K562 (cell line): ENCODE measurements at regions not wholly inside any gene's neighbourhood (a gene's known extent, or its start where the extent isn't known, plus 50 kb on each side); places are given as distances from the start of the nearest gene placed in this dataset.
"Not testable (repeated sequence)": the region's sequence is repeated elsewhere in the genome, so short reads cannot be mapped to it uniquely, and the experiment has no call there.

Experiments used
- ATAC-seq: fragments of 200-7000 bp; cut with Tn5 transposase; 3 replicates; pipeline ENCODE4 v1.9.1; 2020; ENCODE audit warnings: moderate library complexity
- BruUV-seq: library from RNA; stranded (reverse); fragments of 400-500 nt; replicated peaks from 2 replicates; lab custom pipeline; 2021; lab: Mats Ljungman, UMichigan
- CTCF ChIA-PET: fragments of 300-600 bp; formaldehyde crosslinking; extraction: SDS; loops from one replicate; lab custom pipeline; 2021; ENCODE audit warnings: low intra/inter-chr PET ratio; lab: Yijun Ruan, JAX
- POLR2A ChIA-PET: fragments of 300-600, 350-650 bp; sonication (Branson Sonifier 250); formaldehyde crosslinking; extraction: SDS; loops from one replicate; lab custom pipeline; 2021; ENCODE audit warnings: antibody characterized with exemption, inconsistent platforms; lab: Yijun Ruan, JAX
- DNase-seq, 4 experiments: peaks; one replicate each; pipeline versions ENCODE4 v3.0.0 to v3.0.0-alpha.2; 2011 to 2018; ENCODE audit warnings: low spot score in 3 of 4, mixed read lengths in 3 of 4; ENCODE audit errors: extremely low read depth in 1 of 4
- FAIRE-seq: peaks from 2 replicates; lab custom pipeline; 2011; peaks lifted over from hg19 to GRCh38; lab: Jason Lieb, UNC
- H2AFZ ChIP-seq: 2 replicates; pipeline ENCODE4 v1.6.0; 2011; ENCODE audit warnings: low read depth, low read length, control low read depth, inconsistent platforms
- H3K27ac ChIP-seq: fragments of 200-600 bp; 3 replicates; pipeline ENCODE4 v1.8.0; 2011; ENCODE audit warnings: low read depth, mild to moderate bottlenecking, control low read depth, inconsistent platforms, low read length, moderate library complexity, mixed read lengths; ENCODE audit errors: extremely low read depth
- H3K27me3 ChIP-seq, 2 experiments: fragments of 300-600 bp in 1 of 2; 2 replicates in 1 of 2; 3 replicates in 1 of 2; pipeline versions ENCODE4 v1.6.0 to v1.8.0; 2011; ENCODE audit warnings: inconsistent platforms in 2 of 2, low read length in 2 of 2, mild to moderate bottlenecking in 1 of 2, mixed read lengths in 1 of 2, moderate library complexity in 1 of 2; ENCODE audit not compliant: control insufficient read depth in 2 of 2, insufficient read depth in 2 of 2
- H3K36me3 ChIP-seq: fragments of 300-600 bp; 3 replicates; pipeline ENCODE4 v1.8.0; 2011; ENCODE audit warnings: mild to moderate bottlenecking, low read length, inconsistent platforms; ENCODE audit not compliant: control insufficient read depth, insufficient read depth
- H3K4me1 ChIP-seq, 2 experiments: fragments of 200-600 bp in 1 of 2; replicated peaks in 1 of 2; 2 replicates in 1 of 2; 3 replicates in 1 of 2; pipeline versions ENCODE4 v1.5.1 to v1.8.0; 2011; ENCODE audit warnings: inconsistent platforms in 2 of 2, low read length in 2 of 2, mild to moderate bottlenecking in 1 of 2, mixed read lengths in 1 of 2, moderate library complexity in 1 of 2; ENCODE audit not compliant: control insufficient read depth in 2 of 2, insufficient read depth in 2 of 2
- H3K4me2 ChIP-seq: 2 replicates; pipeline ENCODE4 v1.6.1; 2011; ENCODE audit warnings: low read length, control low read depth, inconsistent platforms, mixed read lengths; ENCODE audit not compliant: insufficient read depth
- H3K4me3 ChIP-seq: fragments of 200-600 bp; sonication (generic), shearing (Covaris generic); 2 replicates; pipeline ENCODE4 v1.5.1; 2016; ENCODE audit warnings: control low read depth, inconsistent platforms
- H3K79me2 ChIP-seq: fragments of 200-600 bp; 3 replicates; pipeline ENCODE4 v1.8.0; 2011; ENCODE audit warnings: low read length, inconsistent platforms; ENCODE audit not compliant: control insufficient read depth, insufficient read depth
- H3K9ac ChIP-seq, 2 experiments: 2 replicates each; pipeline versions ENCODE4 v1.6.0 to v1.6.1; 2011; ENCODE audit warnings: low read depth in 2 of 2, low read length in 2 of 2, control low read depth in 1 of 2, inconsistent platforms in 1 of 2, mild to moderate bottlenecking in 1 of 2, mixed read lengths in 1 of 2; ENCODE audit not compliant: insufficient read depth in 1 of 2
- H3K9me1 ChIP-seq: one replicate; pipeline ENCODE4 v1.6.0; 2011; ENCODE audit warnings: inconsistent platforms, mild to moderate bottlenecking, low read length, moderate library complexity; ENCODE audit not compliant: control insufficient read depth, insufficient read depth
- H3K9me3 ChIP-seq: replicated peaks from 2 replicates; pipeline ENCODE4 v1.5.1; 2011; ENCODE audit warnings: low read depth, low read length, inconsistent platforms; ENCODE audit not compliant: control insufficient read depth, insufficient read depth
- H4K20me1 ChIP-seq: replicated peaks from 2 replicates; pipeline ENCODE4 v1.6.1; 2011; ENCODE audit warnings: low read length, inconsistent platforms, mixed read lengths; ENCODE audit not compliant: control insufficient read depth, insufficient read depth
- ARID2 ChIP-seq: fragments of 450-650 bp; IDR thresholded peaks from 2 replicates; pipeline ENCODE4 v1.6.1; 2017; ENCODE audit warnings: antibody characterized with exemption, mild to moderate bottlenecking
- FUS ChIP-seq: fragments of 200-400 bp; formaldehyde crosslinking; optimal IDR thresholded peaks from 2 replicates; pipeline ENCODE3; 2017; ENCODE audit warnings: low read depth, low read length
- GABPB2 ChIP-seq: fragments of 250-450 bp; sonication (Bioruptor Pico); conservative IDR thresholded peaks from 2 replicates; pipeline ENCODE4 v1.5.1; 2021; ENCODE audit warnings: mild to moderate bottlenecking
- GATAD2B ChIP-seq: fragments of 450-650 bp; IDR thresholded peaks from 2 replicates; pipeline ENCODE4 v1.6.1; 2017; ENCODE audit warnings: mild to moderate bottlenecking, borderline replicate concordance
- POLR2A ChIP-seq: fragments of 450-650 bp; conservative IDR thresholded peaks from 2 replicates; pipeline ENCODE4 v1.6.1; 2016
- SREBF1 ChIP-seq: fragments of 150-350 bp; IDR thresholded peaks from 2 replicates; pipeline ENCODE4 v1.6.1; 2014; ENCODE audit warnings: antibody characterized with exemption, low read depth, low read length, borderline replicate concordance
- STAG1 ChIP-seq: sonication (generic); formaldehyde crosslinking; IDR thresholded peaks from 2 replicates; pipeline ENCODE4 v1.5.0; 2020; ENCODE audit warnings: missing genetic modification reagents, borderline replicate concordance
- ZNF143 ChIP-seq: sonication (generic); formaldehyde crosslinking; IDR thresholded peaks from 2 replicates; pipeline ENCODE4 v1.9.0; 2022; ENCODE audit warnings: mild to moderate bottlenecking, missing genetic modification reagents
- WGBS: fragments of 100-300 bp; shearing (Covaris generic); methylation state at CpG from one replicate; pipeline ENCODE4 v1.1.6; 2016; ENCODE audit warnings: low coverage, mixed read lengths; ENCODE audit not compliant: insufficient coverage; ENCODE audit errors: missing lambda C conversion rate; 5-methylcytosine and 5-hydroxymethylcytosine counted together
- in situ Hi-C: fragments of 300-500 bp; cut with MboI; formaldehyde crosslinking; loops from 4 replicates; pipeline ENCODE4 v1.15.0; 2018; ENCODE audit warnings: inconsistent platforms, mixed read lengths
- intact Hi-C: fragments of 100-400 bp; cut with micrococcal nuclease; formaldehyde crosslinking; loops from 2 replicates; pipeline ENCODE4 v1.14.2; 2022
- TF ChIP-seq, protein P1 (sequence below): fragments of 450-650 bp; formaldehyde crosslinking; IDR thresholded peaks from 2 replicates; pipeline ENCODE4 v1.4.0; 2020; ENCODE audit warnings: mild to moderate bottlenecking, moderate library complexity
- TF ChIP-seq, protein P2 (sequence below): sonication (generic); formaldehyde crosslinking; IDR thresholded peaks from 2 replicates; pipeline ENCODE4 v1.8.0; 2022; ENCODE audit warnings: mild to moderate bottlenecking, low read depth, missing genetic modification reagents
- TF ChIP-seq, protein P3 (sequence below): fragments of 250-450 bp; sonication (Bioruptor Pico); IDR thresholded peaks from 2 replicates; pipeline ENCODE4 v1.5.0; 2021

DNA sequence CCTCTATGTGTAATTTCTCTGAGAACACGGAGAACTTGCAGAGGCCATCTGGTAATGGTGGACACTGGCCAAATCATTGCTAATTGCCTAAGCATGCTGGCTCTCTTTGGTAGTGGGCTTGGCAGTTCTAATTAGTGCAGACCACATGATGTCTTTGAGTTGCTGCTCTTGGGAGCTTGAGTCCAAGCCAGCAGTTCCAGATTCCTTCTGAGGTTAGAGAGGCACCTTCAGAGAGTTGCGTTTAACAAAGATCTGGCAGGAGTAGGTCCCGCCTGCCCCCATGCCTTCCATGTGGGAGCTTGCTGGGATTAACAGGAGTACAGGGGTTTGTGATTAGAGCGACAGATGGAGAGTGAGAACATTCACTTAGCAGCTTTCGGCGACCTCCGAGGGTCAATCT, 449.0 kb upstream of the LMCD1 start:
- ATAC-seq (no peak), DNase-seq (no peak), FAIRE-seq (no peak)
- Histone ChIP-seq H4K20me1 (no peaks in the 10 kb centered on the region), H3K27me3 (no peaks in the 10 kb centered on the region), H3K27ac (no peak overlapping the region), H2AFZ (no peak overlapping the region), H3K4me2 (no peak overlapping the region), H3K4me3 (no peak overlapping the region), H3K9me3 (no peaks in the 10 kb centered on the region), H3K79me2 (no peaks in the 10 kb centered on the region), H3K9me1 (no peaks in the 10 kb centered on the region), H3K36me3 (no peaks in the 10 kb centered on the region), H3K9ac (no peak overlapping the region), H3K4me1 (no peaks in the 10 kb centered on the region)
- 0% methylated on average over 7 of the region's 7 CpGs for WGBS
- ChIA-PET CTCF (no interaction called here), POLR2A (no interaction called here)
- TF ChIP-seq, protein P1, sequence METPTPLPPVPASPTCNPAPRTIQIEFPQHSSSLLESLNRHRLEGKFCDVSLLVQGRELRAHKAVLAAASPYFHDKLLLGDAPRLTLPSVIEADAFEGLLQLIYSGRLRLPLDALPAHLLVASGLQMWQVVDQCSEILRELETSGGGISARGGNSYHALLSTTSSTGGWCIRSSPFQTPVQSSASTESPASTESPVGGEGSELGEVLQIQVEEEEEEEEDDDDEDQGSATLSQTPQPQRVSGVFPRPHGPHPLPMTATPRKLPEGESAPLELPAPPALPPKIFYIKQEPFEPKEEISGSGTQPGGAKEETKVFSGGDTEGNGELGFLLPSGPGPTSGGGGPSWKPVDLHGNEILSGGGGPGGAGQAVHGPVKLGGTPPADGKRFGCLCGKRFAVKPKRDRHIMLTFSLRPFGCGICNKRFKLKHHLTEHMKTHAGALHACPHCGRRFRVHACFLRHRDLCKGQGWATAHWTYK (CRISPR knock-in tag), result no peak
- TF ChIP-seq ARID2 (no peak), SREBF1 (no peak), STAG1 (no peak), GABPB2 (CRISPR knock-in tag) (no peak), POLR2A (no peak), FUS (no peak), ZNF143 (CRISPR knock-in tag) (no peak), GATAD2B (no peak)
- TF ChIP-seq, protein P2, sequence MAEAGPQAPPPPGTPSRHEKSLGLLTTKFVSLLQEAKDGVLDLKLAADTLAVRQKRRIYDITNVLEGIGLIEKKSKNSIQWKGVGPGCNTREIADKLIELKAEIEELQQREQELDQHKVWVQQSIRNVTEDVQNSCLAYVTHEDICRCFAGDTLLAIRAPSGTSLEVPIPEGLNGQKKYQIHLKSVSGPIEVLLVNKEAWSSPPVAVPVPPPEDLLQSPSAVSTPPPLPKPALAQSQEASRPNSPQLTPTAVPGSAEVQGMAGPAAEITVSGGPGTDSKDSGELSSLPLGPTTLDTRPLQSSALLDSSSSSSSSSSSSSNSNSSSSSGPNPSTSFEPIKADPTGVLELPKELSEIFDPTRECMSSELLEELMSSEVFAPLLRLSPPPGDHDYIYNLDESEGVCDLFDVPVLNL, result no peak
- TF ChIP-seq, protein P3, sequence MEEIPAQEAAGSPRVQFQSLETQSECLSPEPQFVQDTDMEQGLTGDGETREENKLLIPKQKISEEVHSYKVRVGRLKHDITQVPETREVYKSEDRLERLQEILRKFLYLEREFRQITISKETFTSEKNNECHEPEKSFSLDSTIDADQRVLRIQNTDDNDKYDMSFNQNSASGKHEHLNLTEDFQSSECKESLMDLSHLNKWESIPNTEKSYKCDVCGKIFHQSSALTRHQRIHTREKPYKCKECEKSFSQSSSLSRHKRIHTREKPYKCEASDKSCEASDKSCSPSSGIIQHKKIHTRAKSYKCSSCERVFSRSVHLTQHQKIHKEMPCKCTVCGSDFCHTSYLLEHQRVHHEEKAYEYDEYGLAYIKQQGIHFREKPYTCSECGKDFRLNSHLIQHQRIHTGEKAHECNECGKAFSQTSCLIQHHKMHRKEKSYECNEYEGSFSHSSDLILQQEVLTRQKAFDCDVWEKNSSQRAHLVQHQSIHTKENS (CRISPR knock-in tag), result no peak
- BruUV-seq, result no TSS peak
- intact Hi-C loops (no loop called here), in situ Hi-C loops (no loop called here)

DNA sequence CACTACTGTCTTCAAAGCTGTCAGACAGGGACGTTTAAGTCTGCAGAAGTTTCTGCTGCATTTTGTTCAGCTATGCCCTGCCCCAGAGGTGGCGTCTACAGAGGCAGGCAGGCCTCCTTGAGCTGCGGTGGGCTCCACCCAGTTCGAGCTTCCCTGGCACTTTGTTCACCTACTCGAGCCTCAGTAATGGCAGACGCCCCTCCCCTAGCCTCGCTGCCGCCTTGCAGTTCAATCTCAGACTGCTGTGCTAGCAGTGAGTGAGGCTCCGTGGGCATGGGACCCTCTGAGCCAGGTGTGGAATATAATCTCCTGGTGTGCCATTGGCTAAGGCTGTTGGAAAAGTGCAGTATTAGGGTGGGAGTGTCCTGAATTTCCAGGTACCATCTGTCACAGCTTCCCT, 433.5 kb upstream of the LMCD1 start:
- H2AFZ ChIP-seq, H3K9ac ChIP-seq, CTCF ChIA-PET, in situ Hi-C loops, intact Hi-C loops, DNase-seq, H4K20me1 ChIP-seq, BruUV-seq, H3K9me3 ChIP-seq, H3K4me2 ChIP-seq, H3K79me2 ChIP-seq, FAIRE-seq, H3K27me3 ChIP-seq, H3K4me1 ChIP-seq, H3K27ac ChIP-seq, H3K9me1 ChIP-seq, H3K36me3 ChIP-seq, H3K4me3 ChIP-seq, ATAC-seq, POLR2A ChIA-PET: not testable (repeated sequence)
- 0% methylated on average over 9 of the region's 9 CpGs for WGBS
